ENCODE measurements at regions not wholly inside any gene's neighbourhood (a gene's known extent, or its start where the extent isn't known, plus 50 kb on each side); places are given as distances from the start of the nearest gene placed in this dataset.

- Histone ChIP-seq H3K9ac (no peak overlapping the region), H3K4me1 (ENCODE audit: insufficient read depth) (no peaks in the 10 kb centered on the region), H3K36me3 (ENCODE audit: low read depth) (no peaks in the 10 kb centered on the region), H2AFZ (no peak overlapping the region), H3K27me3 (replicated peaks; ENCODE audit: insufficient read depth) (no peaks in the 10 kb centered on the region), H3K79me2 (ENCODE audit: insufficient read depth) (no peaks in the 10 kb centered on the region), H3K27ac (no peak overlapping the region), H3K9me3 (ENCODE audit: low read depth) (no peaks in the 10 kb centered on the region), H3F3A (ENCODE audit: insufficient read depth) (no peaks in the 10 kb centered on the region), H3K9me2 (ENCODE audit: insufficient read depth) (no peaks in the 10 kb centered on the region), H3K4me2 (ENCODE audit: unreplicated experiment) (no peak overlapping the region), H4K20me1 (ENCODE audit: insufficient read depth) (no peaks in the 10 kb centered on the region), H3K4me3 (no peak overlapping the region)
- TF ChIP-seq EZH2 (IDR thresholded peaks at IDR 0.05; ENCODE audit: insufficient read depth, poor library complexity, severe bottlenecking), result no peak
- TF ChIP-seq EZH2phosphoT487 (IDR thresholded peaks at IDR 0.05; ENCODE audit: insufficient read depth, low read depth), result no peak
- 17 to 23% methylated on average over 7 of the region's 7 CpGs for WGBS, 2 experiments (ENCODE audit: low coverage in 1 of 2, low lambda C conversion rate in 2 of 2, missing lambda C conversion rate in 2 of 2)
- DNase-seq, result no peak
- in situ Hi-C loops (cut with MboI), result no loop called here
These were observed 448.9 kb upstream of the ZNF462 start for GRCh38 chr9:106414042-106414441.

DNA sequence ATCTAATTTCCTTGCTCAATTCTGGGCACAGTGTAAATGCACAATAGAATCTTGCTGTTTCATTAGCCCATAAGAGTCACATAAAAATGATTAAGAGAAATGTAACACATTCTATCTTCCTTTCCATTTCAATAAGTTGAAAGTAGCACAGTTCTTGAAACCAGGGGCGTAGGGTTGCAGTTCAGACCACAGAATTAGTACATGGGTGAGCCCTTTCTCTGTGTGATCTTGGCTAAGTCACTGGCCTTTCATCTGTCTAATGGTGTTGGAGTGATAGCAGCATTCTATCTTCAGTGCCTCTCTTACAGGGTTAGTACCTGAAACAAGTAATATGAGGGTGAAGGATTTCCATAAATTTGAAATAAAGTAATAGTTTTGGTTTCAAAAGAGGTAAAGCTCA is 445.3 kb upstream of the ZNF462 start:
- no peaks in the 10 kb centered on the region for H3F3A ChIP-seq (ENCODE audit: insufficient read depth)
- no peaks in the 10 kb centered on the region for H3K4me1 ChIP-seq (ENCODE audit: insufficient read depth)
- no peak overlapping the region for H3K27ac ChIP-seq
- in situ Hi-C loops (cut with MboI), result no loop called here
- H2AFZ ChIP-seq, result no peak overlapping the region
- TF ChIP-seq EZH2phosphoT487 (IDR thresholded peaks at IDR 0.05; ENCODE audit: insufficient read depth, low read depth), result no peak
- TF ChIP-seq EZH2 (IDR thresholded peaks at IDR 0.05; ENCODE audit: insufficient read depth, poor library complexity, severe bottlenecking), result no peak
- 8 to 13% methylated on average over 1 of the region's 1 CpG for WGBS, 2 experiments (ENCODE audit: low coverage in 1 of 2, low lambda C conversion rate in 2 of 2, missing lambda C conversion rate in 2 of 2)
- H3K9me3 ChIP-seq (ENCODE audit: low read depth), result no peaks in the 10 kb centered on the region
- no peaks in the 10 kb centered on the region for H3K9me2 ChIP-seq (ENCODE audit: insufficient read depth)
- no peak overlapping the region for H3K4me3 ChIP-seq
- H3K4me2 ChIP-seq (ENCODE audit: unreplicated experiment), result no peak overlapping the region
- no peak overlapping the region for H3K9ac ChIP-seq
- no peak for DNase-seq
- H3K36me3 ChIP-seq (ENCODE audit: low read depth), result no peaks in the 10 kb centered on the region
- no peaks in the 10 kb centered on the region for H4K20me1 ChIP-seq (ENCODE audit: insufficient read depth)
- H3K79me2 ChIP-seq (ENCODE audit: insufficient read depth), result no peaks in the 10 kb centered on the region
- no peaks in the 10 kb centered on the region for H3K27me3 ChIP-seq (replicated peaks; ENCODE audit: insufficient read depth)

DNA sequence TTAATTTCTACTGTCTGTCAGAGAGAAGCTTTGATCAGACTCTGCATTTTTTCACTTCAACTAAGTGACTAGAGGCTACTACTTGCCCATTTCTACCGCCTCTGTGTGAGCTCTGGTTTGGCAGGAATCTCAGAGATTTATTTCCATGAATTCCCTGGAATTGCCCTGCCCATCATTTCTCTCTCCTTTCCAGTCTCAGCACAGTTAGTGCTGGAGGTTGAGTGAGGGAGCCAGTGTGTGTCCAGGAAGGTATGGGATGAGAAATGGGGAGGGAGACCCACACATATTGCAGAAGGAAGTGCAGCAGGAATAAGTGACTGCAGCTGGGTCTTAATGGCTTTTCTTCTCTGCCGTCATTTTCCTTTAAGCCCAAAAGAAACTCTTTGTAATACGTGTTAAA is 443.1 kb upstream of the ZNF462 start:
- in situ Hi-C loops (cut with MboI), result no loop called here
- H2AFZ ChIP-seq, result no peak overlapping the region
- H3K79me2 ChIP-seq (ENCODE audit: insufficient read depth), result no peaks in the 10 kb centered on the region
- no peak overlapping the region for H3K4me2 ChIP-seq (ENCODE audit: unreplicated experiment)
- no peak for DNase-seq
- H3K36me3 ChIP-seq (ENCODE audit: low read depth), result no peaks in the 10 kb centered on the region
- no peaks in the 10 kb centered on the region for H3F3A ChIP-seq (ENCODE audit: insufficient read depth)
- WGBS, 2 experiments (ENCODE audit: low coverage in 1 of 2, low lambda C conversion rate in 2 of 2, missing lambda C conversion rate in 2 of 2), result 0 to 2% methylated on average over 3 of the region's 3 CpGs
- no peak overlapping the region for H3K27ac ChIP-seq
- no peak overlapping the region for H3K9ac ChIP-seq
- H3K4me3 ChIP-seq, result no peak overlapping the region
- TF ChIP-seq EZH2 (IDR thresholded peaks at IDR 0.05; ENCODE audit: insufficient read depth, poor library complexity, severe bottlenecking) (no peak), EZH2phosphoT487 (IDR thresholded peaks at IDR 0.05; ENCODE audit: insufficient read depth, low read depth) (no peak)
- H3K4me1 ChIP-seq (ENCODE audit: insufficient read depth), result no peaks in the 10 kb centered on the region
- no peaks in the 10 kb centered on the region for H3K9me2 ChIP-seq (ENCODE audit: insufficient read depth)
- no peaks in the 10 kb centered on the region for H4K20me1 ChIP-seq (ENCODE audit: insufficient read depth)
- no peaks in the 10 kb centered on the region for H3K9me3 ChIP-seq (ENCODE audit: low read depth)
- H3K27me3 ChIP-seq (replicated peaks; ENCODE audit: insufficient read depth), result no peaks in the 10 kb centered on the region

- WGBS, 2 experiments (ENCODE audit: low coverage in 1 of 2, low lambda C conversion rate in 2 of 2, missing lambda C conversion rate in 2 of 2), result 13 to 20% methylated on average over 4 of the region's 4 CpGs
- Histone ChIP-seq H3K27ac (no peak overlapping the region), H2AFZ (no peak overlapping the region), H3K9me3 (ENCODE audit: low read depth) (no peaks in the 10 kb centered on the region), H3K27me3 (replicated peaks; ENCODE audit: insufficient read depth) (no peaks in the 10 kb centered on the region), H3K4me1 (ENCODE audit: insufficient read depth) (no peaks in the 10 kb centered on the region), H3K9ac (no peak overlapping the region), H3K4me2 (ENCODE audit: unreplicated experiment) (no peak overlapping the region), H3K79me2 (ENCODE audit: insufficient read depth) (no peaks in the 10 kb centered on the region), H3K9me2 (ENCODE audit: insufficient read depth) (no peaks in the 10 kb centered on the region), H4K20me1 (ENCODE audit: insufficient read depth) (no peaks in the 10 kb centered on the region), H3K36me3 (ENCODE audit: low read depth) (no peaks in the 10 kb centered on the region), H3F3A (ENCODE audit: insufficient read depth) (no peaks in the 10 kb centered on the region), H3K4me3 (no peak overlapping the region)
- no peak for DNase-seq
- in situ Hi-C loops (cut with MboI), result no loop called here
- TF ChIP-seq EZH2phosphoT487 (IDR thresholded peaks at IDR 0.05; ENCODE audit: insufficient read depth, low read depth) (no peak), EZH2 (IDR thresholded peaks at IDR 0.05; ENCODE audit: insufficient read depth, poor library complexity, severe bottlenecking) (no peak)
These were observed 442.4 kb upstream of the ZNF462 start for GRCh38 chr9:106420511-106420944.

GRCh38 chr9:106421772-106422171 is 441.2 kb upstream of the ZNF462 start:
- Histone ChIP-seq H4K20me1 (ENCODE audit: insufficient read depth) (no peaks in the 10 kb centered on the region), H3K27ac (no peak overlapping the region), H3K4me3 (no peak overlapping the region), H3K36me3 (ENCODE audit: low read depth) (no peaks in the 10 kb centered on the region), H3F3A (ENCODE audit: insufficient read depth) (no peaks in the 10 kb centered on the region), H3K27me3 (replicated peaks; ENCODE audit: insufficient read depth) (no peaks in the 10 kb centered on the region), H3K4me1 (ENCODE audit: insufficient read depth) (no peaks in the 10 kb centered on the region), H2AFZ (no peak overlapping the region), H3K9me2 (ENCODE audit: insufficient read depth) (no peaks in the 10 kb centered on the region), H3K9ac (no peak overlapping the region), H3K9me3 (ENCODE audit: low read depth) (no peaks in the 10 kb centered on the region), H3K79me2 (ENCODE audit: insufficient read depth) (no peaks in the 10 kb centered on the region), H3K4me2 (ENCODE audit: unreplicated experiment) (no peak overlapping the region)
- in situ Hi-C loops (cut with MboI), result no loop called here
- no peak for TF ChIP-seq EZH2 (IDR thresholded peaks at IDR 0.05; ENCODE audit: insufficient read depth, poor library complexity, severe bottlenecking)
- no peak for TF ChIP-seq EZH2phosphoT487 (IDR thresholded peaks at IDR 0.05; ENCODE audit: insufficient read depth, low read depth)
- 24 to 39% methylated on average over 3 of the region's 3 CpGs for WGBS, 2 experiments (ENCODE audit: low coverage in 1 of 2, low lambda C conversion rate in 2 of 2, missing lambda C conversion rate in 2 of 2)
- DNase-seq, result no peak
